M059J (cell line): ENCODE measurements at regions not wholly inside any gene's neighbourhood (a gene's known extent, or its start where the extent isn't known, plus 50 kb on each side); places are given as distances from the start of the nearest gene placed in this dataset.

Experiments
- DNase-seq: peaks from one replicate; pipeline ENCODE4 v3.0.0-alpha.2; 2012; ENCODE audit warnings: low read depth

DNA sequence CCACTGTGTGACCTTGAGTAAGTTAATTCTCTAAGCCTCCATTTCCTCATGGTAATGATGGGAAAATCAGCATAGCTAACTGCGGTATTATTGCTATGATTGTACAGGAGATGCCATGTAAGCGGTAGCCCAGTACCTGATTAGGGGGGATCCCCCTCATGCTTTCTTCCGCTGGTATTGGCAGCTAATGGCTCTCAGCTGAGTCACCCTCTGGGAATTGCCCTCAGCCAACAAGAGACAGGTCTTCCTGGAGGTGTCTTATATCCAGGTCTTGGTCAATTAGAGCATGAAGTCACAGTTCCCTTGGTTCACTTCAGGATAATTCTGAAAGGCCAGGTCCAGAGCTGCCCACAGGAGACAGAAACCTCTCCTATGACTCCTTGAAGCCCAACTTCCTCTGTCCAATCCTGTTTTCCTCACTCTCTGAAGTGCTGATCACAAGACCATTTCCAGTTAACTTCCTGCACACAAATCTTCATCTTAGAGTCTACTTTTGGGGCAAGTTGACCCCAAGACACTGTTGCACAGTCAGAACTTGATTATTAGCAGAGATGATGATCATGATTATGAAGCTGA, 724.7 kb upstream of the ZNF385D start:
- DNase-seq = peak; percentile 78

DNA sequence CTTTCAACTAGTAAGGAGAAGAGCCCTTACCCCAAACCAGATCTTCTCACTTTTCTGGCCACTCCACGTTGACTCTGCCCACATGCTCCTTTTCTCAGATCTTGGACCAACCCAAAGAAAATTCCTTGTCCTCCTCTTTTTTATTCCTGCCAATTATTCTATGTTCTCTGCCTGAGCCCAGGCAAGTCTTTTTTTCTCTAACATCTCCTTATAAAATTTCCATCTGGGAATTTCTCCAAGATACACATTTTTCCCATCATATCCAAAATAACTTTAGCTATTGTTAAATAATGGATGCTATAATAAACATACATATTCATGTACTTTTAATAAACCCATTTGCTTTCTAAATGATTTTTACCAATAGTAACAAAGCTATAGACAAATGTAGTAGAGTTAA, 726.0 kb upstream of the ZNF385D start:
- no peak for DNase-seq

DNA sequence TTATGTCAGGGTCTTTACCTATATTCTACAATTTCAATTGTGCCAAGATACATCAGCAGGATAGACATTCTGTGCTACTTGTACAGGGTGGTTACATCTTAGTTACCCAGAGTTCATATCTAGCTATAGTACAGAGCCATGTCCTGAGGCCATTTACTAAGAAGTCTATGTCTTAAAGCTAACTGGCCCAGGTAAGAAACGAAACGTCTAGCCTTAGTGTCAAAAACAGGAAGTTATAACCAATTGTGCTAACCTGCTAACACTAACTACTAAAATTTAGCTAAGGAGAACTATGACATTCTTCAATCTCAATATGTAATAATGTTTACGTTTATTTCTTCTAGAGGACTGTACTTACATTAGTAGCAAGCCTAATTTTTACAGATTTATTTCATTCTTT, 717.2 kb upstream of the UBE2E2 start:
- DNase-seq = no peak

DNA sequence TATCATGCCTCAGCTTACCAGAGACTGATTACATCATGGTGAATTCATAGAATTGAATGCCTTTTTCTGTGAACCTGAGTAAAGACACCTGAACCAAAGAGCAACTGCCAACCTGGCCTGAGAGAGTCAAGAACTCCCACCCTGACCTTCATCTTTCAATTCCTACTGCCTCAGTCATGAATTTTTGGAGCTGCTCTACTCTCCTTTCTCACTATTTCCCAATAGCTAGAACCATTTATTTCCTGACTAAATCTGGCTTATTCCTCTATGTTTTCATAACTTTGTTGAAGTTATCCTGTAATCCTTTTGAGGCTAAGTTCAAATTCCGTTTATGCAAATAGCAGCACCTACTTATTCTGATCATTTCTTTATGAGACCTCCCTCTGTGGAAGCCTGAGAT, 712.4 kb upstream of the UBE2E2 start:
- DNase-seq = no peak

DNA sequence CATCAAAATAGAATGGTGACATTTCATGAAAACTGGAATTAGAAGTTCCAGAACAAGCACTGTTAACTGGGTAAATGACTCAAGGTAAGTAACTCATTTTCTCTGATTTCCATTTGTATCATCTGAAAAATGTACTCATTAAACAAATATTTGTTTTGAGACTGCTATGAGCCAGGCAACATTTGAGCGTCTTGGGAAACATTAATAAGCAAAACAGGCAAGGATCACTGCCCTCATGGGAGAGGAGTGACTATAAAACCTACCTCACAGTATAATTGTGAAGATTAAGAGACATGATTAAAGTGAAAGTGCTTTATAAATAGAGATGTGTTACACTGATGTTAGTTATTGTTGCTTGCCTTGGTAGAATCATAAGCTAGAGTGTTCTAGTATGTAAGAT, 711.8 kb upstream of the UBE2E2 start:
- DNase-seq = no peak

DNA sequence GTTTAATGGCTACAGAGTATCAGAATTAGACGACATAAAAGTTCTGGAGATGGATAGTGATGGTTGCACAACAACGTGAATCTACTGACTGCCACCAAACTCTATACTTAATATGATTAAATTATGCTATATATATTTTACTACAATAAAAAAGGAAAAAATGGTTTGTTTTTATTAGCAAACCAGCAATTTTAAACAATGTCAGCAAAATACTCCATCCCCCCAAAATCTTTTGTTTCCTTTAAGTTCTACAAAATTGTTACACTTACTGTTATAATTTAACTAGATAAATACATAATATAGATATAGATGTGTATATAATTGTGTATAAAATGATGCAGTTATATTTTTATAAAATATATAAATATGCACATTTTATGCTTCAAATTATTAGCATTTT, 710.8 kb upstream of the UBE2E2 start:
- no peak for DNase-seq

DNA sequence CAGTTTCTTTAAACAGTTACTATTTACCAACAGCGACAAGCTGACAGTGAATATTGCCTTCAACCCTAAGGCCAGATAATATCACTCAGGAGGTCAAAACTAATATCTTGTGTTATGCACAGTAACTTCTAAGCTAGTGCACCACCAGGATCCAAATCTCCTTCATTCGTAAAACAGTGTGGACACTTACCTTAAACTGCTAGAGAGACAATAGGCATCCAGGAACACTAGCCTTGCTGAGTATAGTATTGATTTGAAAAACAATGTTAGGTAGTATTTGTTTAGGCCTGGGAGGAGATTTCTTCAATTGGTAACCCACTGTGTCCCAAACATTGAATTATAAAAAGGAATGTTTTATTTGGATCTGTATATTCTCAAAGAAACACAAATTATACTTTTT, 707.9 kb upstream of the UBE2E2 start:
- DNase-seq = no peak

DNA sequence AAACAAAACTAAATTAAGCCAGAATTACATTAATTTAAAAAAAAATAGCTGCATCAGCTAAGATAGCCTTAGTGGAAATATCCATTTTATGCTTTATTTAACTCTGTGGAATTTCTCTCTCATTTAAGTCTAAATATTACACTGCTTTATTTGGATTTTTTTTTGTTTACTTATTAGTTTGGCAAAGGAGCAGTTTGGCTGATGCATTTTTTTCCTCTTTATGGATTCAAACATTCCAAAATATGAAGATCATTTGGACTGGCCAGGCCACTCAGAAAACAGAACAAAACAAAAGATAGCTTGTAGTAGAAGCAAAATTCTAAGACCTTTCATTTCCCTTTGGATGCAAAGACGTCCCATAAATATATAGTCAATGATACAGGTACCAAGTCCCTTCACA, 707.3 kb upstream of the UBE2E2 start:
- no peak for DNase-seq

DNA sequence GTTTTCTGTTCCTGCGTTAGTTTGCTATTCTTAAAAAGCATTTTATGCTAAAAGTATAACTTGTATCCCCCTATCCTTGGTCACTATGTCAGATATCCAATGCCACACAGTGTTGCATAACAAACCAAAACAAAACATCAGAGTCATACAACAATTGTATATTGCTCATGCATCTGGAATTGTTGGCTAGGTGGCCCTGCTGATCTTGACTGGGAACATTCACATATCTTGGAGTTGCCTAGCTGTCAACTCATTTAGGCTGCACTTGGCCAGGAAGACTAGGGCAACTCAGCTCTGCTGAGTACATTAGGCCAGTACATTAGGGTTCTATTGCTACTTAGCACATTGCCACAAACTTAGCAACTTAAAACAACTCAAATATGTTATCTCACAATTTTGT, 706.5 kb upstream of the UBE2E2 start:
- DNase-seq = no peak

DNA sequence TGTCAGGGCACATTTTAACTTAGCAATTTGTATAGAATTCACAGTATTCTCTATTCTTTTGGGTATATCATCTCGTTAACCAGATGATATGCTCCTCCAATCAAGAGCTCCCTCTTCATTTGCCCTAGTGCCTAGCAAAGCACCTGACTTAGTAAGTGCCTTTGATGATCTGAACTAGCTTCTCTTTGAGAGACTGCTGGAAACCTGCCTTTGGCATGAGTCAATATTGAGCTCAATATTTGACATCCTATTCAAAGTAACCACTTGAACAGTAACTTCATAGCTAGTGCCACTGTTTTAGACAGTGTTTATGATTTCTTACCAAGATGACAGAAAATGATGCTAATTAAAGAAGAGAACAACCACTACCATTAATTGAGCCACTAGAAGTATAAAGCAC, 696.3 kb upstream of the UBE2E2 start:
- DNase-seq = no peak

DNA sequence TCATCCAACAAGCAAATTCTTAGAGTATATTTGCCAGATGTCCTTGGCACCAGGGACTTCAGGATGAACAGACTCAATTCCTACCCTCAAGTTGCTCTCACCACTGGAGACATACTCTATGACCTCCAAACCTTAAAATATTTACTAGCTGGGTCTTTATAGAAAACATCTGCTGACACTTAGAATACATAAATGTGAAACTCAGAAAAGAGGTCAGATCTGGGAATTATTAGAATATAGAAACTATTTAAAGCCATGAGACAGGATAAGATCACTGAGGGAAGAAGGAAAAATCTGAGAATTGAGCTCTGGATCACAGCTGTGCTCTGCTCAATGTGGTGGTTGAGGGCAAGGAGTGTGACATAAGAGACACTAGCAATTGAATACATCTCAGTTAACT, 695.4 kb upstream of the UBE2E2 start:
- no peak for DNase-seq

DNA sequence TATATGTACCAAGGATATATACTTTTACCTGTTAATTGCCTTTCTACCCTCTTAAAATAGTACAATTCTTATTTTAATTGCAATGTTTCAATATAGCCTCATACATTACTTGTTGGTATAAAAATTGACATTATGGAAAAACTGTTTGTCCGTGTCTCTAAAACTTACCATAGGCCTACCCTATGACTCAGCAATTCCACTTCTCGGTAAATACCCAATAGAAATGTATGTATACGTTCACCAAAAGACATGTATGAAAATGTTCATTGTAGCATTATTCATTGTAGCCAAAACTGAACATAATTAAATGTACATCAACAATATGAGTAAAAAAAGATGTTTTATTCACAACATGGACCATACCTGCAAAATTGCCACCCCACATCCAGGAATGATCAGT, 679.2 kb upstream of the UBE2E2 start:
- no peak for DNase-seq

DNA sequence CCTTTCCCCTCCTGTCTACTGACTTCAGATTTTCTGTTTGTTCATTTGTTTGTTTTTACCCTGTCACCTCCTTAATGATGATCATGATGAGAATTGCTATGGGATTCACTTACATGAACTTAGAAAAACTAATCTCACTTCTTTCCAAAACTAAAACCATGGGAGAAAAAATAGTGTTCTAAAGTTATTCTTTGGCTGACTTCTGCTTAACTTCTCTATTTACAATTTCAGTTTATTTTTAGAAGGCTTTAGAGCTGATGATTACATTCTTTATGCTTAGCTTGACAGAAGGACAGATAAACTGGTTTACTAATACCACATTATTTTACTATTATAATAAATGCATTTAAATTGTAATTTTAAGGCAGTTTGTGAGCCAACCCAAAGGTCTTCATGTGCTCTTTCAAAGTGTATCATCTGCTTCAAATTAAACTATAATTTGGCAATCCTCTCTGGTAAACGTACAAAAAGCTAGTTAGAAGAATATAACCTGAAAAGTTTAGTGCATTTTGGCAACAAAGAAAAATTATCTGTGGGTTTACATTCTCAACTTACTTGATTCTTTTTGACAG, 676.8 kb upstream of the UBE2E2 start:
- DNase-seq = no peak

DNA sequence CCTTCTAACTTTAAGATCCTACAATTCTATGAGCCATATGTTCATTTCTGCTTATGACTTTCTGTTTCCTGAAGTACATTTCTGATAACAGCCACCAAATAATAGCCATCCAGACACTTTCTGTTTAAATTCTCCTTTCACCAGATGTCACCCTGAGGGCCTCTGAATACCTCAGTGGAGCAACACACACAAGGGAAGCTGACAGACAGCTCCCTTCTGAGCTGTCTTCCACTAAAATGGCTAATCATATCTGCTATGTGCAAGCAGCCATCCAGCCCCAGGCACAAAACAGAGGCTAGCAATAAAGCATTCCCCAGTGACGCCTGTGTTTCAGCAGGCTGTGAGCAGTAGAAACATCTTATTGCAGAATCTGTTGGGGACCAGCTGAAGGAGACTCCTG, 666.6 kb upstream of the UBE2E2 start:
- DNase-seq = no peak

DNA sequence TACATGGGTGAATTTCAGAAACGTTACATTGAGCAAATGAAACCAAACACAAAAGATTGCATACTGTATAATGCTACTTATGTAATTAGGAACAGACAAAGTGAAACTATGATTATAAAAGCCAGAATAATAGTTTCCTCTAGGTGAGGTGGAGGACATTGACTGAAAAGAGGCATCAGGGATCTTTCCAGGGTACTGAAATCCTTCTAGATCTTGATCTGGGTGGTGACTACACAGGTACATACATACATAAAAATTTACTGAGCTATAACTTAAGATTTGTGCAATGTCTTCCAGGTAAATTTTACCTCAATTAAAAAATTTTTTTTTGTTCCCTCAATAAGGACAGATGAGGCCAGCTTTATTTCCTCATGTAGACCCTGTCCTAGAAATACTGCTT, 665.6 kb upstream of the UBE2E2 start:
- no peak for DNase-seq

DNA sequence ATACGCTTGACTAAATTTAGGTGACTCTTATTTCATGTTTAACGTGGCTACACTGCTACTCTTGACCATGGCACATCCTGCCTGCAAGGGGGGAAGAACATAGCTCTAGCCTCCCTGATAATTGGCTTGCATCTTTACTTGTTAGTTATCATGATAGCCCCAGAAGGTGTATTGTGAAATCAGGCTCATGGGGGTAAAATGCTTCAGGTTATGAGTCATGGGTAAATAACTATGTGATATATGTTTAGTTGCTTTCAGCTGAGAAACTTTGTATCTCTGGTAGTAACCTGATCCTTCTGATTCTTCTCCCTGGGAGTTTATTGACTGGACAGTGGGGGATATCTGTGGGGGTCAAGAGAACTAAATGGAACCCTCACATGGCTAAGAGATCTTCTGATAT, 660.8 kb upstream of the UBE2E2 start:
- DNase-seq = peak; percentile 9

DNA sequence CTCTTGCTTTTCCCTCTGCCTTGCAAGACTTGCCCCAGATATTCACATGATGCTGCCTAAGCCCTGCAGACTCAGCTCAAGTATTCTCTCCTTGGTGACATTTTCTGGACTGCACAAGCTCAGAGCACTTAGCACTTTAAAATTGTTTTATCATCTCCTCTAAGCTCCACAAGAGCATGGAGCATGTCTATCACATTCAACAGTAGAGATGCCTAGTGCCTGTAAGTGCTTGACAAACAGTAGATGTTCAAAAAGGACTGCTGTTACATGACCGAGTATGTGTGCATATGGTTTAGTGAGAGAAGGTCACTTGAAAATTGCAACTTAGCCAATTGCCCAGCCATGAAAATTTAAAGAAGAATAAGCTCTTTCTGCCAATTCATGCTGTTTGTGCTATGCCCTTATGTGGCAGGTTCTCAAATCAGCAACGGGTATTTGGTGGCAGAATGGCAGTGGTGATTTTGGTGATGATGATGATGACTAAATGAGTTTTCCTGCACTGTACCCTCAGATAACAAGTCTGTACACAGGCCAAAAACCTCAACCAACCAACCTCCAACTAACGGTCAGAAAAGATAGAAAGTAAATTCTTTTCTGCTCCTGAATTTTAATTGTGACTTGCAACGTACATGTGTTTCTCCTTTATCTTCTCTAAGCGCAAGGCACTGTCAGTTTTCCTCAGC, 647.2 kb upstream of the UBE2E2 start:
- no peak for DNase-seq

DNA sequence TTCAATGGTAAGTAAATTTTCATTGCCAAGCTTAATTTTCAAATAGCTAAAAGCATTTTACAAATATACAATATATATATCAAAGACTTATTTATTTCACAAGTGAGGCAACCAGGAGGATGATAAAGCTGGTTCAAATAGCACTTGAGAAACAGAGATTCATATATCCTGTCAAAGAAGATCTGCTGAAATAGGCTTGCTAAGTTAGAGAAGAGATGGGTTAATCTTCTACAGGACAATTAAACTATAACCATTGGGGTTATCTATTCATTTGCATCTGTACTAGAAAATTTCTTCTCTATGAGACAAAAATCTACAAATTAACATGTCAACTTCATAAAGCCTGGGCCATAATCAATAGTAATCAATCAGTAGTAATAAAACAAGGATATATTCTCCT, 637.7 kb upstream of the UBE2E2 start:
- DNase-seq = no peak

DNA sequence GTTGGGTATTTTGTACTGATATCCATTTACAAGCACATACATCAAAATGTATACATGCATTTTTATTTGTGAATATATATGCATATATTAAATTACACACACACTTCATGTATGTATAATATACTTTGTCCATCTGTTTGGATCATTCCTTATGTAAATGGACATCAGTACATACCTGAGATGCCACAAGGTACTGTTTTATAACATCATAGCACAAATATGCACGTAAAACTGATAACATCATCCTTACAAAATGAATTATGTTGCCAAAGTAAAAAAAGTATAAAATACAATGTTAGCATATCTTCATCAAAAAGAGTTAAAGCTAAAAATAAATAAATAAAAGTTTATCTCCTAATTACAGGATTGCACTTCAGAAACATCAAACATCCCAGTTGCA, 634.8 kb upstream of the UBE2E2 start:
- DNase-seq = no peak

DNA sequence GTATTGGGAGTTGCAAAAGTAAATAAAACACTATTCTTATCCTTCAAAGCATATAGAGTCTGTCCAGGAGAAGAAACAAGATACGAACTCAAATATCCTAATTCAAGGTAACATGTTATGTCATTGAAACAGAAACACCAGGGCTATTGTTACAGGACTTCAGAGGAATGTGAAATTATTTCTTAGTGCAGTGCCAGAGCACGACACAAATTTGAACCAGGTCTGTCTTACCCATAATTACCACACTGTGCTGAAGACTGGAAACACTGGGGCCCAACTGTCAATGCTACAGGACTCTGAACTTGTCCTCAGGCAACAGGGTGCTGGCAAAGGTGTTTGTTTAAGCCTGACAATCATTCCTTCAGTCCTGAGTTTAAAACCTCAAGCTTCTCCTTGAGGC, 633.6 kb upstream of the UBE2E2 start:
- DNase-seq = peak; percentile 14

DNA sequence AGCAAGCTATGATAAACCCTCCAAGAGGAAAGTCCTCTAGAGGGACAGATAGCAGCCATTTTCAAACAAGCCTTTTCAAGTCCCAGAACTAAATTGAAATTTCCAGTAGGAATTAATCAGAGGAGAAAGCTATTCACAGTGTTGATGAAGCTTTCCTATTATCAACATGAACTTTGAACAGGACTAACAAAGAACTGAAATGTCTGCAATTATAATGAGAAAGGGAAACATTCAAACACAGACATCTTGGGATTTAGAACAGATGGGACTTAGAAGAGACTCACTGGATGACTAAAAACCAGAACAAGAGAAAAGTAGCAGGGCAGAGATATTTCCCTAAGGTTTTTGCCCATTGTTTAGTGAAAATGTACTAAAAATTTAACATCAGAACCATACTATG, 622.1 kb upstream of the UBE2E2 start:
- no peak for DNase-seq

DNA sequence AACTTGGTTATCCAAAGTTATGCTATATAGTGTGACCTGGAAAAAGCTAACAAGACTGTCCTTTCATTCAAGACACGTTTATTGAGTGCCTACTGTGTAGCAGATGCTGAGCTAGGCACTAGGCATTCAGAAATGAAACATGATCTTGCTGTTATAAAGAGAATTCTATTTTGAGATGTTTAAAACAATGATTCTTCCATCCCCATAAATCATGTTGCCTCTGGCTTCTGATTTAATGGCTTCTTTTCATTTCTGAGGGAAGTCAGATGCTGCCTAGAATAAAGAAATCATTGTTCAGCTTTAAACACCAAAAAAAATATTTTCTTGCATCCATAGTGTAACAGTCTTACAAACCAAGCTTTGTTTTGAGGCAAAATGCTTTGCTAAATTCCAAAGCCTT, 620.9 kb upstream of the UBE2E2 start:
- DNase-seq = peak; percentile 3

DNA sequence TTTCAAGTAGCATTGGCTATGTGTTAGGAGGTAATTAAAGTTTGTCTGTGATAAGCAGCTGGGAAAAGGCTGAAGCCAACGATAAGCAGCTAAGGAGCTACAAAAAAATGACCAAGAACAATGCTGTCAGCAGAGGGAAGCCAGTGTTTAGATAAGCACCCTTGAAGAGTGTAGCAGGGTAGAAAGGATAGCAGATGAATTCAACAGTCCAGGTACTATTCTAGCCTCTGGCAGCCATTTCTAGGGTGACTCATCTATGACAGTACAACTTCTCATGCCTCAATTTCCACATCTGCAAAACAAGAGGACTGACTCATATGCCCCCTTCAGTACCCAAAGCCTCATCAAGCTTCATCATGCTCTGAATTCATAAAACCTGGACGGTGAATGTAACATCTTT, 617.6 kb upstream of the UBE2E2 start:
- peak; percentile 68 for DNase-seq

DNA sequence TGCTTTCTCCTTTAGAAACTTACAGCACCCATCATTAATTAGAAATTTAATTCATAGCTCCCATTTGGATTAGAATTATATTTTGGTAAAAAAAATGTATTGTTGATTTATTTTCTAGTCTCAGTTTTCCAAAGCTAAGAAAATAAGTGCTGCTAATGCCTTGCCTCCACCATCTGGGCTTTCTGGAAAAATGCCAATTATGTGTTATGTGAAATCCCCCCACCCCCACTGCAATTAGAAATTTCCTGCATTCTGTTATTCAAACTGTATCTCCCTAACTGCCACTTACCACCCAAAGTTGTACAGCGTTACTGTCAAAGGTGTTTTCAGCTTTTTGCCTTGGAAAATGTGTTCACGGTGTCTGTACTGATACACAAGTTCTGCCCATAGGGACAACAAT, 617.2 kb upstream of the UBE2E2 start:
- no peak for DNase-seq
